SK-N-SH (cell line): ENCODE measurements at regions not wholly inside any gene's neighbourhood (a gene's known extent, or its start where the extent isn't known, plus 50 kb on each side); places are given as distances from the start of the nearest gene placed in this dataset.
A peak's percentile ranks its signal among the peaks of the same experiment; 100 is the strongest.

ENCODE experiments used
- CTCF ChIA-PET: fragments of 300-600, 350-600 bp; formaldehyde crosslinking; extraction: SDS; loops from one replicate; lab custom pipeline; 2021; lab: Yijun Ruan, JAX
- POLR2A ChIA-PET: fragments of 350-600 bp; sonication (Branson Sonifier 250); formaldehyde crosslinking; extraction: SDS; loops from one replicate; lab custom pipeline; 2020; ENCODE audit warnings: antibody characterized with exemption, inconsistent platforms; lab: Yijun Ruan, JAX
- DNase-seq: peaks from one replicate; pipeline ENCODE4 v3.0.0; 2012
- H2AFZ ChIP-seq: fragments of 200-600 bp; sonication (generic); 2 replicates; pipeline ENCODE4 v1.8.1; 2016; ENCODE audit warnings: antibody characterized with exemption, mild to moderate bottlenecking, low read depth
- H3F3A ChIP-seq: fragments of 200-600 bp; sonication (generic); replicated peaks from 2 replicates; pipeline ENCODE3; 2016; ENCODE audit warnings: antibody characterized with exemption, mild to moderate bottlenecking; ENCODE audit not compliant: insufficient read depth
- H3K27ac ChIP-seq, 2 experiments: fragments of 200-500 bp in 1 of 2; fragments of 200-600 bp in 1 of 2; sonication (Bioruptor generic) in 1 of 2; sonication (generic), shearing (Covaris generic) in 1 of 2; 2 replicates each; pipeline versions ENCODE4 v1.5.1 to v1.6.1; 2014 to 2016; ENCODE audit warnings: low read depth in 2 of 2, inconsistent platforms in 1 of 2, low read length in 1 of 2, mild to moderate bottlenecking in 1 of 2, mixed read lengths in 1 of 2
- H3K27me3 ChIP-seq: fragments of 200-600 bp; sonication (generic), shearing (Covaris generic); 2 replicates; pipeline ENCODE4 v1.6.1; 2016; ENCODE audit warnings: mixed run types; ENCODE audit not compliant: insufficient read depth
- H3K36me3 ChIP-seq, 2 experiments: fragments of 200-500 bp in 1 of 2; fragments of 200-600 bp in 1 of 2; sonication (Bioruptor generic) in 1 of 2; sonication (generic) in 1 of 2; replicated peaks in 1 of 2; 2 replicates each; pipeline versions ENCODE3 to v1.5.1; 2014 to 2016; ENCODE audit warnings: low read length in 1 of 2, mild to moderate bottlenecking in 1 of 2; ENCODE audit not compliant: insufficient read depth in 2 of 2, control insufficient read depth in 1 of 2
- H3K4me1 ChIP-seq, 2 experiments: fragments of 200-500 bp in 1 of 2; fragments of 200-600 bp in 1 of 2; sonication (Bioruptor generic) in 1 of 2; sonication (generic), shearing (Covaris generic) in 1 of 2; 2 replicates each; pipeline versions ENCODE4 v1.5.1 to v1.6.1; 2014 to 2016; ENCODE audit warnings: low read depth in 1 of 2, low read length in 1 of 2, mixed run types in 1 of 2; ENCODE audit not compliant: insufficient read depth in 2 of 2, control insufficient read depth in 1 of 2
- H3K4me2 ChIP-seq: fragments of 200-600 bp; sonication (generic), shearing (Covaris generic); 2 replicates; pipeline ENCODE4 v1.6.1; 2017; ENCODE audit warnings: mixed run types
- H3K4me3 ChIP-seq, 2 experiments: fragments of 200-500 bp in 1 of 2; fragments of 200-600 bp in 1 of 2; sonication (Bioruptor generic) in 1 of 2; sonication (generic), shearing (Covaris generic) in 1 of 2; 2 replicates each; pipeline versions ENCODE4 v1.5.1 to v1.8.1; 2014 to 2016; ENCODE audit warnings: low read depth in 2 of 2, inconsistent platforms in 1 of 2, low read length in 1 of 2, mild to moderate bottlenecking in 1 of 2, mixed read lengths in 1 of 2, moderate library complexity in 1 of 2
- H3K79me2 ChIP-seq: fragments of 200-600 bp; sonication (generic); 2 replicates; pipeline ENCODE4 v1.8.1; 2017; ENCODE audit warnings: mild to moderate bottlenecking; ENCODE audit not compliant: insufficient read depth
- H3K9ac ChIP-seq: fragments of 200-600 bp; sonication (generic); 2 replicates; pipeline ENCODE4 v1.6.1; 2017; ENCODE audit warnings: mixed run types
- H3K9me2 ChIP-seq: fragments of 200-600 bp; sonication (generic); 2 replicates; pipeline ENCODE4 v1.6.1; 2017; ENCODE audit warnings: mixed run types
- H3K9me3 ChIP-seq: fragments of 200-600 bp; sonication (generic); 2 replicates; pipeline ENCODE4 v1.6.1; 2017; ENCODE audit warnings: mixed run types, mild to moderate bottlenecking, moderate library complexity
- H4K20me1 ChIP-seq: fragments of 200-600 bp; sonication (generic); 2 replicates; pipeline ENCODE4 v1.6.1; 2017; ENCODE audit warnings: mild to moderate bottlenecking, mixed run types; ENCODE audit not compliant: insufficient read depth
- CTCF ChIP-seq: fragments of 200-600 bp; sonication (generic); IDR thresholded peaks from 2 replicates; pipeline ENCODE4 v1.6.1; 2017; ENCODE audit warnings: antibody characterized with exemption, mild to moderate bottlenecking, moderate library complexity
- EP300 ChIP-seq, 2 experiments: IDR thresholded peaks; 2 replicates each; pipeline versions ENCODE4 v1.4.0 to v1.6.1; 2012; ENCODE audit warnings: borderline replicate concordance in 1 of 2, low read depth in 1 of 2, low read length in 1 of 2
- GABPA ChIP-seq: IDR thresholded peaks from 2 replicates; pipeline ENCODE4 v1.4.0; 2012; ENCODE audit warnings: low read depth, mild to moderate bottlenecking
- JUND ChIP-seq: IDR thresholded peaks from 2 replicates; pipeline ENCODE4 v1.4.0; 2012
- MEF2A ChIP-seq: IDR thresholded peaks from 2 replicates; pipeline ENCODE4 v1.4.0; 2012; ENCODE audit warnings: low read depth, borderline replicate concordance
- MXI1 ChIP-seq: IDR thresholded peaks from 2 replicates; pipeline ENCODE4 v1.6.1; 2012; ENCODE audit warnings: mild to moderate bottlenecking, low read depth, low read length, improper control_type of control experiment
- NRF1 ChIP-seq: IDR thresholded peaks from 2 replicates; pipeline ENCODE4 v1.6.1; 2012; ENCODE audit warnings: low read depth, mild to moderate bottlenecking, low read length
- PBX3 ChIP-seq: IDR thresholded peaks from 2 replicates; pipeline ENCODE4; 2012
- POLR2AphosphoS5 ChIP-seq: IDR thresholded peaks from 2 replicates; pipeline ENCODE4 v1.6.1; 2012; ENCODE audit warnings: low read depth, low read length
- RAD21 ChIP-seq: IDR thresholded peaks from 2 replicates; pipeline ENCODE4 v1.6.1; 2012; ENCODE audit warnings: mild to moderate bottlenecking, low read length
- RCOR1 ChIP-seq: fragments of 150-350 bp; IDR thresholded peaks from 2 replicates; pipeline ENCODE4 v1.6.1; 2017; ENCODE audit warnings: antibody characterized with exemption, low read length
- REST ChIP-seq: IDR thresholded peaks from 2 replicates; pipeline ENCODE4 v1.6.1; 2012; ENCODE audit warnings: mild to moderate bottlenecking, low read depth, low read length, moderate library complexity
- RXRA ChIP-seq: IDR thresholded peaks from 2 replicates; pipeline ENCODE4 v1.4.0; 2012; ENCODE audit warnings: low read depth, mild to moderate bottlenecking, borderline replicate concordance
- SIN3A ChIP-seq: IDR thresholded peaks from 2 replicates; pipeline ENCODE4 v1.6.1; 2012; ENCODE audit warnings: low read depth, mild to moderate bottlenecking, low read length, moderate library complexity, borderline replicate concordance
- USF2 ChIP-seq: fragments of 150-350 bp; IDR thresholded peaks from 2 replicates; pipeline ENCODE4 v1.6.1; 2017; ENCODE audit warnings: antibody characterized with exemption, low read length, low read depth, borderline replicate concordance
- YY1 ChIP-seq: IDR thresholded peaks from 2 replicates; pipeline ENCODE4 v1.4.0; 2012; ENCODE audit warnings: low read depth, mild to moderate bottlenecking
- WGBS: methylation state at CpG from one replicate; pipeline ENCODE4 v1.1.6; 2017; ENCODE audit warnings: low lambda C conversion rate; 5-methylcytosine and 5-hydroxymethylcytosine counted together
- TF ChIP-seq, protein P1 (sequence below): IDR thresholded peaks from 2 replicates; pipeline ENCODE4 v1.4.0; 2012; ENCODE audit warnings: low read depth
- TF ChIP-seq, protein P2 (sequence below): fragments of 150-350 bp; IDR thresholded peaks from 2 replicates; pipeline ENCODE4 v1.6.1; 2016; ENCODE audit warnings: mild to moderate bottlenecking, low read depth, low read length

GRCh38 chr5:103427326-103427725, 135.3 kb downstream of the NUDT12 start:
- peaks cover 32% of the 10 kb centered on the region for H3F3A ChIP-seq

More at GRCh38 chr5:103427326-103427725, 135.3 kb downstream of the NUDT12 start:
- TF ChIP-seq RAD21 (no peak), CTCF (no peak), YY1 (no peak), GABPA (no peak), RCOR1 (no peak), REST (no peak), JUND (no peak), MXI1 (no peak), POLR2AphosphoS5 (no peak), SIN3A (no peak), EP300 (IDR thresholded peaks at IDR 0.05; ENCODE audit: borderline replicate concordance in 1 of 2, low read depth in 1 of 2, low read length in 1 of 2) (no peak), NRF1 (no peak), RXRA (no peak), PBX3 (no peak), USF2 (no peak), MEF2A (no peak)
- TF ChIP-seq, protein P1, sequence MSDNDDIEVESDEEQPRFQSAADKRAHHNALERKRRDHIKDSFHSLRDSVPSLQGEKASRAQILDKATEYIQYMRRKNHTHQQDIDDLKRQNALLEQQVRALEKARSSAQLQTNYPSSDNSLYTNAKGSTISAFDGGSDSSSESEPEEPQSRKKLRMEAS: no peak
- TF ChIP-seq, protein P2, sequence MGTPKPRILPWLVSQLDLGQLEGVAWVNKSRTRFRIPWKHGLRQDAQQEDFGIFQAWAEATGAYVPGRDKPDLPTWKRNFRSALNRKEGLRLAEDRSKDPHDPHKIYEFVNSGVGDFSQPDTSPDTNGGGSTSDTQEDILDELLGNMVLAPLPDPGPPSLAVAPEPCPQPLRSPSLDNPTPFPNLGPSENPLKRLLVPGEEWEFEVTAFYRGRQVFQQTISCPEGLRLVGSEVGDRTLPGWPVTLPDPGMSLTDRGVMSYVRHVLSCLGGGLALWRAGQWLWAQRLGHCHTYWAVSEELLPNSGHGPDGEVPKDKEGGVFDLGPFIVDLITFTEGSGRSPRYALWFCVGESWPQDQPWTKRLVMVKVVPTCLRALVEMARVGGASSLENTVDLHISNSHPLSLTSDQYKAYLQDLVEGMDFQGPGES: no peak
- Histone ChIP-seq H3K27me3 (no peaks in the 10 kb centered on the region), H3K9me3 (no peaks in the 10 kb centered on the region), H3K9me2 (no peaks in the 10 kb centered on the region), H2AFZ (no peak overlapping the region), H3K9ac (0 out of 2 replicates have a peak overlapping the region, but pooled peaks have one; percentile 45), H3K4me1 (peaks cover 4 to 26% of the 10 kb centered on the region in 2 experiments), H3K27ac (peak overlapping the region in 1 of 2 experiments; percentile 76; a peak in 1 of 4 replicates), H3K4me3 (no peak overlapping the region), H4K20me1 (no peaks in the 10 kb centered on the region), H3K79me2 (no peaks in the 10 kb centered on the region), H3K4me2 (no peak overlapping the region), H3K36me3 (no peaks in the 10 kb centered on the region)
- WGBS: 92% methylated on average over 3 of the region's 3 CpGs
- DNase-seq: no peak
- ChIA-PET POLR2A (no interaction called here), CTCF (interaction anchor here (1.9 kb wide), 1 partner anchor 14 kb away, joined by 6 read pairs; no protein-coding TSS in a partner anchor)
